HG03521 (cell line): ENCODE measurements at regions not wholly inside any gene's neighbourhood (a gene's known extent, or its start where the extent isn't known, plus 50 kb on each side); places are given as distances from the start of the nearest gene placed in this dataset.

Experiments used
- ATAC-seq: cut with Tn5 transposase; IDR thresholded peaks from one replicate; pipeline ENCODE4 v1.9.1; 2021; ENCODE audit warnings: mild to moderate bottlenecking, moderate library complexity; ENCODE audit not compliant: unreplicated experiment

- no peak for ATAC-seq
These were observed 534.9 kb upstream of the TNP1 start for GRCh38 chr2:217394510-217395351.

- ATAC-seq: no peak
These were observed 533.7 kb upstream of the TNP1 start for GRCh38 chr2:217393585-217394032.

GRCh38 chr2:217392930-217393584 is 533.2 kb upstream of the TNP1 start:
- ATAC-seq: no peak

- ATAC-seq: no peak
These were observed 528.0 kb upstream of the TNP1 start for GRCh38 chr2:217387776-217388387.

GRCh38 chr2:217386041-217386440 is 526.2 kb upstream of the TNP1 start:
- no peak for ATAC-seq

GRCh38 chr2:217383620-217384019 is 523.8 kb upstream of the TNP1 start:
- no peak for ATAC-seq

- ATAC-seq: no peak
These were observed 522.9 kb upstream of the TNP1 start for GRCh38 chr2:217382794-217383193.

- no peak for ATAC-seq
These were observed 519.9 kb upstream of the TNP1 start for GRCh38 chr2:217379807-217380206.

GRCh38 chr2:217372794-217373193 is 512.9 kb upstream of the TNP1 start:
- ATAC-seq: no peak

- ATAC-seq: no peak
These were observed 511.9 kb upstream of the TNP1 start for GRCh38 chr2:217371781-217372213.

GRCh38 chr2:217370391-217370790 is 510.5 kb upstream of the TNP1 start:
- ATAC-seq: no peak

- no peak for ATAC-seq
These were observed 507.6 kb upstream of the TNP1 start for GRCh38 chr2:217367464-217367863.

GRCh38 chr2:217366966-217367365 is 507.1 kb upstream of the TNP1 start:
- no peak for ATAC-seq

- ATAC-seq: no peak
These were observed 506.5 kb upstream of the TNP1 start for GRCh38 chr2:217366266-217366895.

GRCh38 chr2:217365656-217366055 is 505.8 kb upstream of the TNP1 start:
- no peak for ATAC-seq

- ATAC-seq: no peak
These were observed 504.4 kb upstream of the TNP1 start for GRCh38 chr2:217364224-217364623.

GRCh38 chr2:217363470-217363869 is 503.6 kb upstream of the TNP1 start:
- ATAC-seq: no peak

GRCh38 chr2:217362710-217363109 is 502.8 kb upstream of the TNP1 start:
- no peak for ATAC-seq

GRCh38 chr2:217362286-217362685 is 502.4 kb upstream of the TNP1 start:
- ATAC-seq: no peak

GRCh38 chr2:217361483-217361880 is 501.6 kb upstream of the TNP1 start:
- no peak for ATAC-seq

- ATAC-seq: no peak
These were observed 501.1 kb upstream of the TNP1 start for GRCh38 chr2:217360781-217361482.
